ENCODE measurements at regions not wholly inside any gene's neighbourhood (a gene's known extent, or its start where the extent isn't known, plus 50 kb on each side); places are given as distances from the start of the nearest gene placed in this dataset.

DNA sequence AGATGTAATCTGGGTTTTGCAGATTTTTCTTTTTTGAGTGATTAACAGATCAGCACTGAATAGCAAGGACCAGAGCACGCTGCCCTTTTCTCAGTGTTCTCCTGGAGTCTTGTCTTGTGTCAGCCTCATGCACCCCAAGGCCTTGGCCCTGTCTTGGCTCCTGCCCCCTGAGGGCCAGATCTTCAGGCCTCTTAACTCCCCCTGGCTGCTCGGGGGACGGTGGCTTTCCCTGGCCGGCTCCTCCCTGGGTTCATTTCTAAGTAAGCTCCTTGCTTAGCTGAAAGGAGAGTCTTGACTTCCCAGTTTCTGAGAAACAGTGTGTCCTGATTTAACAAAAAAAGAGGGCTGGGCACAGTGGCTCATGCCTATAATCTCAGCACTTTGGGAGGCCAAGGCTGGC is 1139.3 kb downstream of the BRD1 start:
- no peak overlapping the region for H3K27ac ChIP-seq
- TF ChIP-seq, protein P1, sequence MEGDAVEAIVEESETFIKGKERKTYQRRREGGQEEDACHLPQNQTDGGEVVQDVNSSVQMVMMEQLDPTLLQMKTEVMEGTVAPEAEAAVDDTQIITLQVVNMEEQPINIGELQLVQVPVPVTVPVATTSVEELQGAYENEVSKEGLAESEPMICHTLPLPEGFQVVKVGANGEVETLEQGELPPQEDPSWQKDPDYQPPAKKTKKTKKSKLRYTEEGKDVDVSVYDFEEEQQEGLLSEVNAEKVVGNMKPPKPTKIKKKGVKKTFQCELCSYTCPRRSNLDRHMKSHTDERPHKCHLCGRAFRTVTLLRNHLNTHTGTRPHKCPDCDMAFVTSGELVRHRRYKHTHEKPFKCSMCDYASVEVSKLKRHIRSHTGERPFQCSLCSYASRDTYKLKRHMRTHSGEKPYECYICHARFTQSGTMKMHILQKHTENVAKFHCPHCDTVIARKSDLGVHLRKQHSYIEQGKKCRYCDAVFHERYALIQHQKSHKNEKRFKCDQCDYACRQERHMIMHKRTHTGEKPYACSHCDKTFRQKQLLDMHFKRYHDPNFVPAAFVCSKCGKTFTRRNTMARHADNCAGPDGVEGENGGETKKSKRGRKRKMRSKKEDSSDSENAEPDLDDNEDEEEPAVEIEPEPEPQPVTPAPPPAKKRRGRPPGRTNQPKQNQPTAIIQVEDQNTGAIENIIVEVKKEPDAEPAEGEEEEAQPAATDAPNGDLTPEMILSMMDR (conservative IDR thresholded peaks at IDR 0.05) = no peak

DNA sequence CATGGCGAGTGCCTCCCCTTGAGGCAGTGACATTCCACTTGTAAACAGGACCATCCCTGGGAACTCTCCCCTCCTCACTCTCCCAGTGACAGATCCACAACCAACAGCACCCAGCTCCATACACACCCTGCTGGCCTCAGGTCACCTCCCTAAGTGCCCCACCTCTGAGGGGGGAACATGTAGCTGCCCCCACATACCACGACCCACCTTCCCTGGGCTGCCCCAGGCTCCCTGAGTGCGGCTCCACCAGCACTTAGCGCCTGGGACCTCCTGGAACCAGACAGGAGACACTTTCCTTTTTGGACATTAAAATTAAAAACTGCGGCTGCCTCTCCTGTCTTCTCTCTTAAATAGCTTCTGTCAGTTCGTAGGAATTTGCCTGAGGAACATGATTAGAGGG is 1140.1 kb downstream of the BRD1 start:
- no peak overlapping the region for H3K27ac ChIP-seq
- TF ChIP-seq, protein P1 (conservative IDR thresholded peaks at IDR 0.05) = no peak

DNA sequence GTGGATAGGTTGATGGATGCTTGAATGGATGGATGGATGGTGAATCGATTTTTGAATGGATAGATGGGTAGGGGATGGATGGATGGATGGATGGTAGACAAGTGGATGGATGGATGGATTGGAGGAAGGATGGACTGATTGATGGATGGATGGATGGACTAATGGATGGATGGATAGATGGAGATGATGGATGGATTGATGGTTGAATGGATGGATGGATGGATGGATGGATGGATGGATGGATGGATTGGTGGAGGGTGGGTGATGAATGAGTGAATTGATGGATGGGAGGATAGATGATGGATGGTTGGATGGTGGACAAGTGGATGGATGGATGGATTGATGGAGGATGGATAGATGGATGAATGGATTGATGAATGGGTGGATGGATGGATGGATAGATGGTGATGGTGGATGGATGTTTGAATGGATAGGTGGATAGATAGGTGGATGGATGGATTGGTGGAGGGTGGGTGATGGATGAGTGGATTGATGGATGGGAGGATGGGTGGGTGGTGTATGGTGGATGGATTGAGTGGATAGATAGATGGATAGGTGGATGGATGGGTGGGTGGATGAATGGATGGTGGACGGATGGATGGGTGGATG is 1140.9 kb downstream of the BRD1 start:
- TF ChIP-seq, protein P1 (conservative IDR thresholded peaks at IDR 0.05) = no peak
- H3K27ac ChIP-seq = no peak overlapping the region

DNA sequence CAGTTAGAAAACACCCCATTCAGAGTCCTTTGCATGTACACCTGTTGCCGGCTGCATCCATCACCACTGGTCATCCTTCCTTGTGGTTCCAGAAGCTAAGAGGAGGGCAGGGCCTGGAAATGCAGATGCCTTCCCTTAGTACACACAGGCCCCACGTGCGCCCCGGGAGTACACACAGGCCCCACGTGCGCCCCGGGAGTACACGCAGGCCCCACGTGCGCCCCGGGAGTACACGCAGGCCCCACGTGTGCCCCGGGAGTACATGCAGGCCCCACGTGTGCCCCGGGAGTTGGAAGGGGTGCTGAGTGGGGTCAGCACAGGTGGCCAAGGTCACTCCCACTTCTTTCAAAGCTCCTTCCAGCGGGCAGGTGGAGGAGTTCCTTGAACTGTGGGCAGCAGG is 1141.9 kb downstream of the BRD1 start:
- H3K27ac ChIP-seq = no peak overlapping the region
- TF ChIP-seq, protein P1 (conservative IDR thresholded peaks at IDR 0.05) = no peak

DNA sequence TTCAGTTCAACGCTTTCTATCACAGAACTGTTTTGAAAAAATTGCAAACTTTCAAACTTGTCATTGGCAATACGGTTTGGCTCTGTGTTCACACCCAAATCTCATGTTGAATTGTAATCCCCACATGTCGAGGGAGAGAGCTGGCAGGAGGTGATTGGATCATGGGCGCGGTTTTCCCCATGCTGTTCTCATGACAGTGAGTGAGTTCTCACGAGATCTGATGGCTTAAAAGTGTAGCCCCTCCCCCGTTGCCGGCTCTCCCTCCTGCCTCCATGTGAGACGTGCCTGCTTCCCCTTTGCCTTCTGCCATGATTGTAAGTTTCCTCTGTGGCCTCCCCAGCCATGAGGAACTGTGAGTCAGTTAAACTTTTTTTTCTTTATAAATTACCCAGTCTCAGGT is 1144.0 kb downstream of the BRD1 start:
- no peak overlapping the region for H3K27ac ChIP-seq
- TF ChIP-seq, protein P1 (conservative IDR thresholded peaks at IDR 0.05) = no peak

DNA sequence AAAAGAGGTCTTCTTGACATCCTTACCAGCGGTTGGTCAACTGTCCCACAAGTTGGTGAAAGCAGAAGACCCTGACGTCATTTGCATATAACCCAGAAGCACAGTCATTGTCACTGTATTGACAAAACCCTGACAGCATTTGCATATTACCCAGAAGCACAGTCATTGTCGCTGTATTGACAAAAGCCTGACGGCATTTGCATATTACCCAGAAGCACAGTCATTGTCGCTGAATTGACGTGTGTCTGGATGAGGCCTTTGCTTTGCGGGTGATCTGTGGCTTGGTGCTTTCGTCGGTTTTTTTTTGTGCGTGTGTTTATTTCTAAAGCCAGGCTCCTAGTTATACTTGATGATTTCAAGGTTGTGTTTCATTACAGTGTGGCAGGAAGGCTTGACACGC is 1145.2 kb downstream of the BRD1 start:
- TF ChIP-seq, protein P1 (conservative IDR thresholded peaks at IDR 0.05) = no peak
- no peak overlapping the region for H3K27ac ChIP-seq

DNA sequence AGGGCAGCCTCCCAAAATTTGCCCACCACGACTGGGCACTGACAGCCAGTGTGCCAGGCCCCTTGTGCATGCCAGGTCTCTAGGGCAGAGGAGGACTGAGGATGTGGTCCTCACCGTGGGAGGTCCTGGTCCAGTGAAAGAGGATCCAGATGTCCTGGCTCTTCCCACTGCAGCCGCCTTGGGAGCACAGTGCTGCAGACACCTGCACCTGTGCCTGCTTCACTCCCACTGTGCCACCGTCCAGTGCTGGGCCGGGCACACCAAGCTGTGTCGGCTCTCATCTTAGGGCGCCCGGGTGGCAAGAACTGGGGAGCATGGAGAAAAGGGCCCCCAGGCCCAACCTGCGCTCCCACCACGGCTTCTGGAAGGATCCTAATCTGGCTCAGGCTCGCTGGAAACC is 1147.1 kb downstream of the BRD1 start:
- TF ChIP-seq, protein P1 (conservative IDR thresholded peaks at IDR 0.05) = no peak
- H3K27ac ChIP-seq = no peak overlapping the region

Data from VCaP (cell line).